DND-41 (cell line): ENCODE measurements at regions not wholly inside any gene's neighbourhood (a gene's known extent, or its start where the extent isn't known, plus 50 kb on each side); places are given as distances from the start of the nearest gene placed in this dataset.

ENCODE experiments used
- ATAC-seq: fragments of 200-7000 bp; cut with Tn5 transposase; 3 replicates; pipeline ENCODE4 v1.9.1; 2021; ENCODE audit warnings: low read depth; ENCODE audit not compliant: insufficient read depth
- DNase-seq: peaks from one replicate; pipeline ENCODE4 v3.0.0-alpha.2; 2020
- H2AFZ ChIP-seq: 2 replicates; pipeline ENCODE4 v1.6.0; 2012; ENCODE audit warnings: low read depth, low read length
- H3K27ac ChIP-seq: 2 replicates; pipeline ENCODE4 v1.5.1; 2012; ENCODE audit warnings: low read length, inconsistent platforms
- H3K27me3 ChIP-seq: fragments of 200-600 bp; sonication (generic); 2 replicates; pipeline ENCODE4 v1.6.0; 2012; ENCODE audit warnings: low read length, mild to moderate bottlenecking, inconsistent platforms; ENCODE audit not compliant: insufficient read depth, poor library complexity
- H3K36me3 ChIP-seq: 2 replicates; pipeline ENCODE4 v1.5.1; 2012; ENCODE audit warnings: low read length, inconsistent platforms; ENCODE audit not compliant: insufficient read depth
- H3K4me1 ChIP-seq: 2 replicates; pipeline ENCODE4 v1.5.1; 2012; ENCODE audit warnings: mild to moderate bottlenecking, low read length; ENCODE audit not compliant: insufficient read depth
- H3K4me2 ChIP-seq: 2 replicates; pipeline ENCODE4 v1.6.0; 2012; ENCODE audit warnings: mild to moderate bottlenecking, moderate library complexity, low read length, inconsistent platforms; ENCODE audit not compliant: insufficient read depth
- H3K4me3 ChIP-seq, 2 experiments: fragments of 200-600 bp in 1 of 2; shearing (Covaris generic) in 1 of 2; 2 replicates each; pipeline ENCODE4 v1.5.1; 2012 to 2016; ENCODE audit warnings: inconsistent platforms in 2 of 2, low read length in 2 of 2, mild to moderate bottlenecking in 2 of 2, low read depth in 1 of 2, moderate library complexity in 1 of 2
- H3K79me2 ChIP-seq: 2 replicates; pipeline ENCODE4 v1.6.0; 2012; ENCODE audit warnings: low read length, inconsistent platforms; ENCODE audit not compliant: insufficient read depth
- H3K9ac ChIP-seq: 2 replicates; pipeline ENCODE4 v1.6.0; 2012; ENCODE audit warnings: low read depth, mild to moderate bottlenecking, inconsistent platforms, low read length, moderate library complexity
- H3K9me3 ChIP-seq: 2 replicates; pipeline ENCODE4 v1.5.1; 2012; ENCODE audit warnings: low read length, moderate library complexity, mild to moderate bottlenecking, inconsistent platforms; ENCODE audit not compliant: insufficient read depth, severe bottlenecking
- H4K20me1 ChIP-seq: 2 replicates; pipeline ENCODE4 v1.6.0; 2012; ENCODE audit warnings: low read length; ENCODE audit not compliant: insufficient read depth
- EZH2 ChIP-seq: IDR thresholded peaks from 3 replicates; pipeline ENCODE4 v1.6.1; 2012; ENCODE audit warnings: borderline replicate concordance, low read depth, mild to moderate bottlenecking, moderate library complexity, low read length, inconsistent platforms; ENCODE audit not compliant: severe bottlenecking
- TF ChIP-seq, protein P1 (sequence below): IDR thresholded peaks from 2 replicates; pipeline ENCODE4 v1.5.1; 2012; ENCODE audit warnings: borderline replicate concordance, low read length, moderate library complexity, mild to moderate bottlenecking; ENCODE audit not compliant: poor library complexity, severe bottlenecking; ENCODE audit errors: extremely low read depth

DNA sequence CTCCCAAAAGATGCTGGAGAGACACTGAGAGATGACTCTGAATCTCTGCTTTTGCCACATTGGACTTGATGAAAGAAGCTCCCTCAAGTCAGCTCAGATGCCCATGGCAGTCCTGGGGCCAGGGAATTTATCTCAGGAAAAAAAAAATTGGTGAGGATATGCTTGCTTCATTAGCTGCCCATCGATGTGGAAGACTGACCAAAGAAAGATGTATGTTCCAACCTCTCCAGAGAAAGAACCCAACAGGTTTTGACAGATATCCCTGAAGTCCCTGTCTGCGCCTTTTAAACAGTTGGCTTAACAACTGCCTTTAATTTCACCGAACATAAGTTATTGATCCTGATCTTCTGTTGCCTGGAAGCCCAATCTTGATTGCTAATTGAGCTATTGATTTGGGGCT, 137.4 kb downstream of the TMEM114 start:
- ATAC-seq (no peak), DNase-seq (no peak)
- no peak overlapping the region for H3K4me3 ChIP-seq
- H2AFZ ChIP-seq, result no peak overlapping the region
- no peaks in the 10 kb centered on the region for H3K4me1 ChIP-seq
- no peak overlapping the region for H3K9ac ChIP-seq
- H3K4me2 ChIP-seq, result no peak overlapping the region
- peaks cover 8% of the 10 kb centered on the region for H3K27me3 ChIP-seq
- H3K9me3 ChIP-seq, result no peaks in the 10 kb centered on the region
- H3K79me2 ChIP-seq, result no peaks in the 10 kb centered on the region
- no peak overlapping the region for H3K27ac ChIP-seq
- TF ChIP-seq, protein P1, sequence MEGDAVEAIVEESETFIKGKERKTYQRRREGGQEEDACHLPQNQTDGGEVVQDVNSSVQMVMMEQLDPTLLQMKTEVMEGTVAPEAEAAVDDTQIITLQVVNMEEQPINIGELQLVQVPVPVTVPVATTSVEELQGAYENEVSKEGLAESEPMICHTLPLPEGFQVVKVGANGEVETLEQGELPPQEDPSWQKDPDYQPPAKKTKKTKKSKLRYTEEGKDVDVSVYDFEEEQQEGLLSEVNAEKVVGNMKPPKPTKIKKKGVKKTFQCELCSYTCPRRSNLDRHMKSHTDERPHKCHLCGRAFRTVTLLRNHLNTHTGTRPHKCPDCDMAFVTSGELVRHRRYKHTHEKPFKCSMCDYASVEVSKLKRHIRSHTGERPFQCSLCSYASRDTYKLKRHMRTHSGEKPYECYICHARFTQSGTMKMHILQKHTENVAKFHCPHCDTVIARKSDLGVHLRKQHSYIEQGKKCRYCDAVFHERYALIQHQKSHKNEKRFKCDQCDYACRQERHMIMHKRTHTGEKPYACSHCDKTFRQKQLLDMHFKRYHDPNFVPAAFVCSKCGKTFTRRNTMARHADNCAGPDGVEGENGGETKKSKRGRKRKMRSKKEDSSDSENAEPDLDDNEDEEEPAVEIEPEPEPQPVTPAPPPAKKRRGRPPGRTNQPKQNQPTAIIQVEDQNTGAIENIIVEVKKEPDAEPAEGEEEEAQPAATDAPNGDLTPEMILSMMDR, result no peak
- TF ChIP-seq EZH2, result no peak
- H4K20me1 ChIP-seq, result no peaks in the 10 kb centered on the region
- no peaks in the 10 kb centered on the region for H3K36me3 ChIP-seq

DNA sequence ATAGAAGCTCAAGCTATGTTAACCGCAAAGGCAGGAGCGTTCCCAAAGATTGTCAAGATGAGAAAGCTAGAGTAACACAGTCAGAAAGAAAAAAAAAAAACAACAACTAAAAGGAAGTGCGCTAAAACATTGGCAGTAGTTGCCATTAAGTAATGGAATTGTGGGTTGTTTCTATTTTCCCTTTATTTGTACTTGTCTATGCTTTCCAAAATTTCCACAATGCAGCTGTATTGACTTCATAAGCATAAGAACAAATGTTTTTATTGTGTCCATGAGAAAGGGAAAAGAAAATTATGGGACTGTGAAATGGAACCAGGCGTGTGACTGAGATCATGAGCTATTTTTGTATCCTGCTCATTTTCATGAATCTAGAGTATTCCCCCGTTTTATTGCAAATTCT, 153.4 kb downstream of the TMEM114 start:
- no peaks in the 10 kb centered on the region for H4K20me1 ChIP-seq
- no peak overlapping the region for H3K4me3 ChIP-seq
- TF ChIP-seq, protein P1, result no peak
- TF ChIP-seq EZH2, result no peak
- H3K36me3 ChIP-seq, result no peaks in the 10 kb centered on the region
- H3K79me2 ChIP-seq, result no peaks in the 10 kb centered on the region
- peaks cover 3% of the 10 kb centered on the region for H3K27me3 ChIP-seq
- H3K9me3 ChIP-seq, result no peaks in the 10 kb centered on the region
- no peak overlapping the region for H2AFZ ChIP-seq
- no peak for DNase-seq
- no peak for ATAC-seq
- no peak overlapping the region for H3K4me2 ChIP-seq
- no peaks in the 10 kb centered on the region for H3K4me1 ChIP-seq
- H3K27ac ChIP-seq, result no peak overlapping the region
- no peak overlapping the region for H3K9ac ChIP-seq

DNA sequence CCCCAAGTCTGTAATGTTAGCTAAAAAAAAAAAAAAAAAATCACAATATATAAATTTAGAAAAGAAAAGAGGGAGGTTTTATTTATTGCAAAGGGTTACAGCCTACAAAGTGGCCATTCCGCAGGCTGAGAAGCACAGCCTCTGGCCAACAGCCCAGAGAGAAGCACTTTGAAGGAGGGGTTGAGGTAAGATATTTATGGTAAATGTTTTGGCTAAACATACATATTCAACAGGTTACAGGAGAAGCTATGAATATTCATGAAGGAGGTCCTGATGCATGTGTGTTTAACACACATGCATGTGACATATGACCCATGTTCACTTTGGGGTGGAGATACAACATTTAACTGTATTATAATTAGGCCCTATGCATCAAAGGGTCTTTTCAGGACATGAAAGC, 158.5 kb downstream of the TMEM114 start:
- TF ChIP-seq, protein P1, result no peak
- no peak for TF ChIP-seq EZH2
- H4K20me1 ChIP-seq, result no peaks in the 10 kb centered on the region
- peaks cover 3% of the 10 kb centered on the region for H3K27me3 ChIP-seq
- DNase-seq (no peak), ATAC-seq (no peak)
- no peaks in the 10 kb centered on the region for H3K9me3 ChIP-seq
- H3K4me1 ChIP-seq, result no peaks in the 10 kb centered on the region
- no peak overlapping the region for H3K4me3 ChIP-seq
- no peaks in the 10 kb centered on the region for H3K36me3 ChIP-seq
- no peak overlapping the region for H3K4me2 ChIP-seq
- no peak overlapping the region for H2AFZ ChIP-seq
- H3K79me2 ChIP-seq, result no peaks in the 10 kb centered on the region
- H3K27ac ChIP-seq, result no peak overlapping the region
- no peak overlapping the region for H3K9ac ChIP-seq

DNA sequence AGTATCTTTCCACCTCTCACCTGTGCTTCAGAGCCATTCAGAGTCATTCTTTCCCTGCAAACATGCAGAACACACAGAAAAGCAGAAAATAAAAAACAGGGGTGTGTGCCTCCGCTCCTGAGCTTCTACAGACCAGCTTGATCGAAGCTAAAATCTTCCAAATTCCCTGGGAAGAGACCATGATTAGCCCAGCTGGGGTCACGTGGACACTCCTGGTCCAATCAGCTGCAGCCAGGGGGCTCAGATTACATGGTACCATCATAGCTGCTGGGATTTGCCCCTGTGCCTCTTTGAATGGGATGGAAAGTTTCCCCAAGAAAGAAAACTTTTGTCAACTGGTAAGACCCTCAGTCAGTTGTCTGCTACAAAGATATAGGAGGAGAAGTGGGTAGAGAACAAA, 159.9 kb downstream of the TMEM114 start:
- Histone ChIP-seq H3K4me3 (no peak overlapping the region), H3K9ac (no peak overlapping the region), H3K27ac (no peak overlapping the region), H3K36me3 (no peaks in the 10 kb centered on the region), H2AFZ (no peak overlapping the region), H3K27me3 (peaks cover 3% of the 10 kb centered on the region), H3K9me3 (no peaks in the 10 kb centered on the region), H3K4me2 (no peak overlapping the region), H4K20me1 (no peaks in the 10 kb centered on the region), H3K4me1 (no peaks in the 10 kb centered on the region), H3K79me2 (no peaks in the 10 kb centered on the region)
- ATAC-seq, result no peak
- no peak for TF ChIP-seq EZH2
- TF ChIP-seq, protein P1, result no peak
- no peak for DNase-seq
